ENCODE measurements at regions not wholly inside any gene's neighbourhood (a gene's known extent, or its start where the extent isn't known, plus 50 kb on each side); places are given as distances from the start of the nearest gene placed in this dataset.

- DNase-seq = no peak
These were observed 57.9 kb upstream of the SELENOK start for GRCh38 chr3:53949541-53949940.

- DNase-seq = no peak
These were observed 56.5 kb upstream of the SELENOK start for GRCh38 chr3:53948174-53948573.

- DNase-seq = no peak
These were observed 52.4 kb upstream of the SELENOK start for GRCh38 chr3:53944028-53944427.

GRCh38 chr3:53941950-53942349, 50.3 kb upstream of the SELENOK start:
- no peak for DNase-seq

All from right lung (tissue), 2 donors.